GM11168 (cell line): ENCODE measurements at regions not wholly inside any gene's neighbourhood (a gene's known extent, or its start where the extent isn't known, plus 50 kb on each side); places are given as distances from the start of the nearest gene placed in this dataset.

Experiments
- in situ Hi-C: fragments of 300-500 bp; cut with MboI; formaldehyde crosslinking; loops from one replicate; pipeline ENCODE4 v1.12.0; 2022; ENCODE audit warnings: low sequenced_read_pairs; ENCODE audit not compliant: unreplicated experiment

DNA sequence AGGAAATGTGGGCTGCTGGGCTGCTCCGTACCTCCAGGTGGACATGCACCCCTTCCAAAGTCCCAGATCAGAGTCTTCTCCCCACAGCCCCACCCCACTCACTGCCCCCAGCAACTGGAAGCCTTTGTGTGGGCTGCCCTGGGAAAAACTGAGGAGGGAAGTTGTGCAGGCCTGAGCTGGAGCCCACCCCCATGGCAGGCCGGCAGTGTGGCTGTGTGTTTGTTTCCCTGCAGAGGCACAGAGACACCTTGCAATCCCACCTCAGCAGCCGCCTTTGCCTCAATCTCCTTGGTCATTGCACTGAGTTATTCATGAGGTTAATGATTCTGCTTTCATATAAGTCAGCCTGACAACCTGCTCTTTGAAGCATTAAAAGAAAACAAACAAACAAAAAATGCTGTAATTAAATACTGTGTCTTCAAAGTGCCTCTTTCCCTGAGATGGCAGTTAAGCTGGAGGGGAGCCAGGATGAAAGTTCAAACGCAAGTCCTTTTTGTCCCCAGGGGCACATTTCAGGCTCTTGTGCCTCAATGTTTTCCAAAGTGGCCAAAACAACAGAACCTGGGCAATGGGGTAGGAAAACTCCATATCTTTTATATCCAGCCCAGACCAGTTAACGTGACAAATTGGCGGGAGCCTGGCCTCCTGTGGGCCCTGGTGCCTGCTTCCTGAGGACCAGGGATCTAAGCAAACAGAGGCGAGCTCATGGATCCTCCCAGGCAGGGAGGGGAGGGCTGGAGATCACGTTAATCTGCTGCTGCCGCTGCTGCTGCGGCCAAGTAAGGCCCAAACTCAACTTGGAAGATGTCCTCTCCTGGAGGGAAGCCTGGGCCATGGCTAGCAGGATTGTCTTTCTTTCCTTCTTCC is 51.9 kb upstream of the TSPAN11 start:
- in situ Hi-C loops: no loop called here

DNA sequence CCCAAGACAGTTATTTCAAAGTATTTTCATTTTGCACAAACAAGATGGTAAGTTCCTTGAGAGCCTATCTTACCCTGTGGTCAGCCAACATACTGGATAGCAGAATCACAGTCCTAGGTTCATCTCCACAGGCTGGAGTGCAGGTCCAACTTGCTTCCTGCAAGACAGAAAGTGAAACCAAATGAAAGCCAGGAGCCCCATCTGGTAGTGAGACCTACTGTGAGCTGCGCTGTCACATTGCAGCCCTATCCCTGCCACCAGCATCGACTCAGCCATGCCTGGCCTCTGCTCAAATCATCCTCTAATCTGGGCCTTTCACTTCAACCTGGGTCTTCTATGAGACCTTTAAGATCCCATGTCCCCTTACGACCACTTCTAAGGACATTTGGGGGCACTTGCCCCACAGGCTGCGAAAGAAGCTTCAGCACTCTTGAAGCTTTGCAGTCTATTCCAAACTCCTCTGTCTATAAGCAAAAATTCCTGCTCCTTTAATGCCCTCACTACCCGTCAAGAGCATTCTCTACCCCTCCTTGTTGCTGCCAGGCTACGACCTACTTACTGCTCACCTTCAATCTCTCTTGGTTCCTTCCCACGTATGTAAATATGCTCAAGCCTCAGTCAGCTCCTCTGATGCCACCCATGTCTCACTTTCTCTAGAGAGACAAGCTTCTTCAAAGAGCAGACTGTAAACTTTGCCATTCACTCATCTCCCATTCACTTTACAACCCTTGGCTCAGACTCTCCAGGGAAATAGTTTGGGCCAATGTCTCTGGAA is 55.9 kb upstream of the TSPAN11 start:
- in situ Hi-C loops: no loop called here

DNA sequence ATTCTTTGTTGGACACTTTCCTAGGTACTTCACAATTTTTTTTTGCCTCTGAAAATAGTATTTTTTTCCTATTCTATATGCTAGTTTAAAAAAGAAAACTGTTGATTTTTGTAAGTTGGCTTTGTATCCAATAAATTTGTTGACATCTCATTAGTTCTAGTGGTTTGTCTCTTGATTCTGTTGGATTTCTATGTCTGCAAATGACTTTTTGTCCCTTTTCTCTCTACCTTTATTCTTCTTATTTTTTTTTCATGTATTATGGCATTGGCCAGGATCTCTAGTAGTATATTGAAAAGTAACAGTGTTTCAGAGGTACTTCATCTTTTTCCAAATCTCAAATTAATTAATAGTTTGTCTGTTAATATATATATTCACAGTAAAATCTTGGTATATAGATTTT is 59.1 kb upstream of the TSPAN11 start:
- in situ Hi-C loops: no loop called here

DNA sequence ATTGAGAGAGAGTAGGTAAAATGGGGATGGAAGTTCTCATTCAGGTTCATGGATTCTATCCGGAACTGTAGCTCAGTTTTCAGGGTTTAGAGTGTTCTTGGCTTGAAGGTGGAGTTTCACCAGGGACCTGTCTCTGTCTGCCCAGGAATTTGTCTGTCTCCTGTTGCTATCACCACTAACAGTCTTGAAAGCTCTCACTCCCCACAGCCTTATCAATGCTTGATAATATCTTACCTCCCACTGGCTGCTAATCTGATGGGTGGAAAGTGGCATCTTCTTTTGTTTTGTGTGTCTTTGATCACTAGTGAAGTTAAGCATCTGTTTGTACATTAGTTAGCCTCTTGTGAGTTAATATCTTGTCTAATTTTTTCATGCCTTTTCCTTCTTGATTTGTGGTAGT is 60.3 kb upstream of the TSPAN11 start:
- in situ Hi-C loops: no loop called here

DNA sequence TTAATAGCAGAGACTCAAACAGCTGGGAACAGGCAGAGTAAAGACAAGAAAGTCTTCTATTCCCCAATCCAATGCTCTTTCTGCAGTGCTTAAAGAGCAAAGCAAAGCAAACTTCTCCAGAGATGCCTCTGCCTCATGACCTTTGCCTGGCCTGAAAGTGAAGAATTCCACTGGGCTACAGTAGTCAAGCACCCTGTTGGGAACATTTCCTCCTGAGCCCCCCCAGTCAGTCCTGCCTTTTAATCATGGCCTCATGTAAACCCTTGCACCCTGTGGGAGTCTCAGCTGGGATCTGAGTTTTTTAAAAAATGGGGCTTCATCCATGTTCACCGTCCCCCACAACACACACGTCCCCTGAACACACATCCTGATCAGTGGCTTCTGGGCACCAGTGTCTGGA is 62.7 kb upstream of the TSPAN11 start:
- in situ Hi-C loops: no loop called here

DNA sequence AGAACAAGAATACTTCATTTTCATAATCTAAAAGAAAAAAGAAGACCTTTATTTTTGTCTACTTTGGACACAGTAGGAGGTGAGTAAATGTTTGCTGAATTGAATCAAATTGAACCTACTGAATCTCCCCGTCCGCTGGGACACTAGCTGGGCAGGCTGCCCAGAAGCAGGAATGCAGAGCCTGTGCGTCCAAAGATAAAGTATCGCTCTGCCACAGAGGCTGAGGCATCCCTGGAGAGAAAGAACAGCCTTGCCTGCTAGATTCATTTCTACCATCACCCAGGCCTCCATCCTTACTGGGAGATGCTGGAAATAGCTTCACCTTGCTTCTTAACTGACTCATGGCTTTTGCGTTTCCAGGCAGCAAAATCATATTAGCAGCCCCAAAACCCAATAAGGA is 64.1 kb upstream of the TSPAN11 start:
- in situ Hi-C loops: no loop called here

DNA sequence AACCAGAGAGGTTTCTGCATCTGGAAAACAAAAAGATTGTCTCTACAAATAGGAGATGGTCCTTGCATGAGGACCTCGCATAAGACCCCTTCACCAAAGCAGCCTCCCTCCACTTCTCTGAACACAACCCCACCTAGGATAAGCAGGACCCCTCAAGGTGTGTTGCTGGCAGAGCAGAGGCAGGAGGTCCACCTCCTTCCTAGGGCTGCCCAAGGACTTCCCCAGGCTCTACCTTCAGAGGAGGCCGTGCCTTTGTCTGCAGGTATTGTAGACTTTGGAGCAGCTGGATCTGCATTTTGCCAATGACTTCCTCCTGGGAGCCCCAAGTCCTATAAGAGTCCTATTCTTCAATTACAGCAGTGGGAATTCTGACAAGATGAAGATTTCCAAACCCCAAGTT is 67.3 kb upstream of the TSPAN11 start:
- in situ Hi-C loops: no loop called here

DNA sequence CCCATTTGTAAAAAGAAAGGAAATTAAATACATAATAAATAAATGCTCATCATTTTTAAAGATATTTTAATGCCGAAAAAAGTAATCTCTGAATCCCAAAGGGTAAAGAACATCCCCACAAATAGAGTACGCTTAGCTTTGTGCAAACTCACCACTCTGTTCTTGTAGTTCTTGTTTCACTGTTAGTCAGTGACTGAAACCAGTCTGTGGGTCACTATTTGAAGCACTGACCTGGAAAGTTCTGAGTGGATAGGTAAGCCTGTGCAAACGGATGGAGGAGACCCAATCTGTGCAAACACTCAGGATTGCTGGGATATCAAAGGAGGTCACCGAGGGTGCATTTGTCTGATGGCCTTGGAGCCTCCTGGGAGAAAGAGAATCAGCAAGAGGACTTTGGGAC is 68.1 kb upstream of the TSPAN11 start:
- in situ Hi-C loops: no loop called here

DNA sequence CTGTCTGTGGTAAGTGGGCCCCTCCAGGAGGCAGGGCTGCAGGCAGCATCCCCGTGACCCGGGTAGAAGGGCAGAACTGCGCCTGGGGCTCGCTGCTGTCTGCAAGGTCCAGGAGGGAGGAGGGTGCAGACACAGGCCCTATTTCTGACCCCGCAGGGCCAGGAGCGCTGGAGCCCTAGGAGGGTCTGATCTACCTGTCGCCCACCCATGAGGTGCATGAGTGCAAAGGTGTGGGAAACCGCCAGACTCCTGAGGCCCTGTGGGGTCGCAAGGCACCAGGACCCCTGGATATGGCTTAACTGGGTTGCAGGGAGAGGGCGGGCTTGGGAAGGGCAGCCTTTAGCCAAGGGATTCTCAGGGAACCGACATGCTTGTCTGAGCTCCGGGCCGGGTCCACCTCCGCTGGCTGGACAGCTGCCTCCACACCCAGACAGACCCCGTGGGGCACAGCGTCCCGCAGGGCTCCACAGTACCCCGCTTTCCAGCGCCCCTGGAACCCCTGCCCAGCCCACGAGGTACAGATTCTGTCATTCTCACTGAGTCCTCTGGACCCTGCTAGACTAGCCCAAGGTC is 72.9 kb upstream of the TSPAN11 start:
- in situ Hi-C loops: no loop called here

DNA sequence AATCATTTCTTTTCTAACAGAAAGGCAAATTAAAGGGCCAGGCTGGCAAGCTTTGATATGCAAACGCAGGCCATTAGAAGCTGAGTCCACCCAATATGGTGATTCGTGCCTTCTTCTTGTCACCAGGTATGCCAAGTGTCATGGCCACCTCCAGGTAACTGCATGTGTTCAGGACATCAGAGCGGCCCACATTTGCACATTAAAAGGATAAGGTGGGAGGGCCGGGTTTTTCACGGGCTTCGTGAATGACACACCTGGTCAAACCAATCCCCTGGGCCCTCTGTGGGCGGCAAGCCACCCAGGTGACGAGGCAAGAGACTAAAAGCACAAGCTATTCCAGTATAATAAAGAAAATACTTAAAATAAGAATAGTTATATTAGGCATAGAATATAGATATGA is 75.9 kb upstream of the TSPAN11 start:
- in situ Hi-C loops: no loop called here

DNA sequence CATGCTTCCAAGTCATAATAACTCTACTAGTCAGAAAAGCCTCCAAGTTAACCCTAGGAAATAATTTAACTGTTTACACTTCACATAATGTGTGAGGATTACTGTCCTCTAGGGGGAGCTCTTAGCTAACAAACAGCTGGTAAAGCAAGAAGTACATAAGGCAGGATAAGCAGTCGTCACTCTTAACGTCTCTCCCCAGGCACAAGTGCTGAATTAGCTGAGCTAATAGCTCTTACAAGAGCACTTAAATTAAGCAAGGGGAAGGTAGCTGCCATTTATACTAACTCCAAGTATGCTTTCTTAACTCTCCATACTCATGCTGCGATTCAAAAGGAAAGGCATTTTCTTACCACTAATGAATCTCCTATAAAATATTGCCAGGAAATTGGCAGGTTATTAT is 79.3 kb upstream of the TSPAN11 start:
- in situ Hi-C loops: loop anchor here (10.0 to 25.0 kb wide), 3 partner anchors 138 to 1310 kb away; no protein-coding TSS in a partner anchor

DNA sequence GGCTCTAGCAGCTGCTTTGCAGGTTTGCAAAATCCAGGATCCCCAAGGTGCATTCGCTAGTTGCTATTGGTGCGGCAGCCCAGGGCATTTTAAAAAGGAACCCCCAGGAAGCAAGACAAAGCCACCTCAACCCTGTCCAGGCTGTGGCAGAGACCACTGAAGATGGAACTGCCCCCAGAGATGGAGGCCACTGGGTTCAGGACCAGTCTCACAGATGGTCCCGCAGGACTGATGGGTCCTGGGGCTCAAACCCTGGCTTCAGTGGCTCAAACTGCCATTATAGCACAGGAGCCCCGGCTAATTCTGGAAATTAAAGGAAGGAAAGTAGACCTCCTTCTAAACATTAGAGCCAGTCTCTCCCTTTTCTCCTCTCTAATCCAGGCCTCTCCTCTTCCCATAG is 79.8 kb upstream of the TSPAN11 start:
- in situ Hi-C loops: loop anchor here (10.0 to 25.0 kb wide), 3 partner anchors 138 to 1309 kb away; no protein-coding TSS in a partner anchor

DNA sequence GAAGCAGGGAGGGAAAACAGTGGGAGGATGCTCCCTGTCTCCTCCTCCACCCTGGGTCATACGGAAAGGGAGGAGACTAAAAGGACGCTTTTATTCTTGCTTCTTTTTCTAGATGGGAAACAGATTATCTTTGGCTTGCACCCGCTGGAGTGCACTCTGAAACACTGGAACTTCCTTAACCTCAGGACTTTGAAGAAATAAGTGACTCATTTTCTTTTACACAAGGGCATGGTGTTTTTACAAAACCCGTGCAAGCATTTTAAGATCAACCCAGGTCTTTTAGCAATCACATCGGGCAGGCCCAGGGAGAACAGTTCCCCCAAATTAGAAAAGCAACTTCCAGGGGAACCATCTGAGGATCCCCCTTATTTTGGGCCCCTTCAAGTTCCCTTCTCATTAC is 80.9 kb upstream of the TSPAN11 start:
- in situ Hi-C loops: loop anchor here (10.0 to 25.0 kb wide), 3 partner anchors 139 to 1308 kb away; no protein-coding TSS in a partner anchor

DNA sequence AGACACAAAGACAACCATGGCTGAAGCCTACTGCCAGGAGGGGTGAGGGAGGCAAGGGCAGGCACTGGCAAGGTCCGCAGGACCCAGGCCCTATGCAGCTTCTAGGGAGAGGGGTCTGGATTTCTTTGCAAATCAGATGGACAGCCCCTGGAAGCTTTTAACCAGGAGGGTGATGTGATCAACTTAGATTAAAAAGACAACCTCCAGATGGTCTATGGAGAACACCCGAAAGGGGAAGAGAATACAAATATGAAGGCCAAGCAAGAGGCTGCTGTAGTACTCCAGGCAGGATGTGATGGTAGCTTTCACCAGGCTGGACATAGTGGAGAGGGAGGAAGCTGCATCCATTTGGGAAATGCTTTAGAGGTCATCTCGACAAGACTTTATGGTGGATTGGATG is 83.3 kb upstream of the TSPAN11 start:
- in situ Hi-C loops: loop anchor here (10.0 to 25.0 kb wide), 3 partner anchors 142 to 1306 kb away; no protein-coding TSS in a partner anchor

DNA sequence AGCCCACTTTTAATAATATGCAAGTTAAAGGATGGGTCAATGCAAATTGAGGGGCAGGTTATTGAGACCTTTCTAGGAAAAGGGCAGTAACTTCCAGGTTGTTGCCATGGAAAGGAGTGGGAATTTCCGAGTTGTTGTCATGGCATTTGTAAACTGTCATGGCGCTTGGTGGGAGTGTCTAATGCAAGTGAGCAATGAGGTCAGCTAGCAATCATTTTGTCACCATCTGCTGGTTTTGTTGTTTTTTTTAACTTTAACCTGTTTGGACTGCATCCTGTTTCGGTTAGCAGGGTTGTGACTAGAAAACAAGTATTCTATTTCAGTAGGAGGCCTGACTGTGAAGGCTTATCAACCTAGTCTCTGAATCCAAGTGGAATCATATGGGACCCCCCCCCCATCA is 85.8 kb upstream of the TSPAN11 start:
- in situ Hi-C loops: loop anchor here (10.0 to 25.0 kb wide), 3 partner anchors 144 to 1303 kb away; no protein-coding TSS in a partner anchor

DNA sequence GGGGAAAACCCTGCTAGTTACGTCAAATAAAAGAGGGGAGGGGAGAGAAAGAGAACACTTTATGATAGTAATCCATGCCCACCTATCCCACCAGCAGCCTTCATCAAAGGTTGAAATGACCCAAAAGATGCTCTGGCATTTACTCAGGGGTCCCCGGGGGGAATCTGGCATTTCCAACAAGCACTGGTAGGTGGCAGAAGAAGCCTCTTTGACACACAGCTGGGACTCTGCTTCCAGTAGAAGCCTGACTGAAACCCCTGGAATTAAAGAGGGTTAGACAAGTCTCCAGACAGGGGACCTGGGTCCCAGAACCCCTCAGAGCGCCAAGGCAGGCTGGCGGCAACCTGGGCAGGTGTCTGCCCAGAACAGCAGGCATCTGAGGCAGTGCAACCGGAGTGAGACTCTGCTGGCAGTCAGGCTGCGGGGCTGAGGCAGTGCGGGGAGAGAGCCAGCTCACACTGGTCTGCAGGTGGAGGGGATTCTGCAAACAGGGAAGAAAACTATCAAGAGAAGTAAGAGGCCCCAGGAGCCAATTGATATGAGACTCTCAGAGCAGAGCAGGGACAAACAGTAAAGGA is 85.0 kb upstream of the CAPRIN2 start:
- in situ Hi-C loops: loop anchor here (10.0 to 25.0 kb wide), 3 partner anchors 145 to 1302 kb away; no protein-coding TSS in a partner anchor

DNA sequence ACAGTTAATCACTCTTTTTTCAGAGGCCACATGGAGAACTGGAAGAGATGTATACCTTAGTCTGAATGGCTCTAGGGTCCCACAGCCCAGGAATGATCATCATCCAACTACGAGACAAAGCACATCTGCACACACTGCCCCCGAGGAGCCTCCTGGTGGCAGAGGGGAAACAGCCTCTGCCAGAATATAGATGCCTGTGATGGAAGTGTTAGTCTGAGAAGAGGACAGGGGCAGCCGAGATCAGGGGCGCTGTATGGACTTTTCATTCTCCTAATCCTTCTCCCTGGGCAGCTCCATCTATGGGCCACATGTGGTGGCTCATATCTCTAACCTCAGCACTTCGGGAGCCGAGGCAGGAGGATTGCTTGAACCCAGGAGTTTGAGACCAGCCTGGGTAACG is 82.8 kb upstream of the CAPRIN2 start:
- in situ Hi-C loops: loop anchor here (25.0 kb wide), 1 partner anchor 1300 kb away; no protein-coding TSS in a partner anchor

DNA sequence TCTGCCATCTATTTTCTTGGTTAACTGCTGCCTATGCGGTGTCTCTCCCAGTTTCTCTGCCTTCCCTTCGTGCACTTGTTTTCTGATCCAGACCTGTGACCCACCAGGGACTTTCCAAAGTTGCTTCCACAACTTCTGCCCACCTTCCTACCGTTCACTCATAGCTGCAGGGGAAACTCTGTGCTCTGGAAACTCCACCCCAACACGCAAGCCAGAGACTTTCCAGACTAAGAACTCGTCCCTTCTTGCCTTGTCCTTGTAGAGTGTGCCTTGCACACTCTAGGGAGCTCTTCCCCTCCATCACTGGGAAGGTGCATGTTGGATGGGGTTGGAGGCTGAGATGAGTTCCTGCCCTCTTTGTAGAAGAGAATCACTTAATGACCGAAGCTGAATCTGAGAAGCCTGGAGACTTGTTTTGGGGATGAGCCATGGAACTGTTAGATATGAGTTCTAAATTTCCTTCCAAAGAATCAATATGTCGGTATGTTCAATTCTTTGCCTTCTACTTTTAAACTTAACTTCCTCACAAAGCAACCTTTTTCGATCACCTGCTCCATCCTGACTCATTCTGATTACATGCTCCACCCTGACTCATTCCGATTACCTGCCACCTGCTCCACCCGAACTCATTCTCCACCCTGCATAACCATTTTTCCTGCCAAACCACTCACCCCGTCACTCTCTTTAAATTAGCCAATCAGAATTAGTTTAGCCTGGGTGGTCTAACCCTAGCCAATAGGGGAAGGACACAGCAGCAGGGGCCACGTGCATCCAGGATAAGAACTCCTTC is 82.1 kb upstream of the CAPRIN2 start:
- in situ Hi-C loops: loop anchor here (25.0 kb wide), 1 partner anchor 1300 kb away; no protein-coding TSS in a partner anchor

DNA sequence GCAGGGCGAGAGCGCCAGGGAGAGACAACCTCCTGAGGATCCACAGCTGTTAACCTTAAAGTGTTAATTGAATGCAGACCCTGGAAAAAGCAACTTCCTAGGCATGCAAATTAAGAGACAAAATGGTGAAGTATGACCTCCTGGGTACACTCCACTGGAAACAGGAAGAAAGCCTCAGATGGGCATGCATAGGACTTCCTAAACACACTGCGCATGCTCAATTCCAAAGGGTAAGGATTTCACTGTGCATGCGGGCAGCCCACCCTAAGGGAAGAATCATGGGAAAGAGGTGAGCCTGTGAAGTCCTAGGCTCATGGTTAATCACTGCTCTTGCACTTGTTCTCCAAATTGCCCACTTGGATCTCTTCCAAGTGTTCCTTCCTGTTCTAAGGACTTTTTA is 80.5 kb upstream of the CAPRIN2 start:
- in situ Hi-C loops: loop anchor here (25.0 kb wide), 1 partner anchor 1298 kb away; no protein-coding TSS in a partner anchor
